GM18909 (cell line): ENCODE measurements at regions not wholly inside any gene's neighbourhood (a gene's known extent, or its start where the extent isn't known, plus 50 kb on each side); places are given as distances from the start of the nearest gene placed in this dataset.

Source experiments
- ATAC-seq: cut with Tn5 transposase; IDR thresholded peaks from one replicate; pipeline ENCODE4 v1.9.1; 2021; ENCODE audit warnings: mild to moderate bottlenecking; ENCODE audit not compliant: unreplicated experiment, poor library complexity

GRCh38 chr5:103464835-103465484 lies 97.6 kb downstream of the NUDT12 start:
- ATAC-seq, result no peak

- ATAC-seq, result no peak
Observed at GRCh38 chr5:103463261-103463660, 99.3 kb downstream of the NUDT12 start.

- no peak for ATAC-seq
Observed at GRCh38 chr5:103461243-103461642, 101.3 kb downstream of the NUDT12 start.

DNA sequence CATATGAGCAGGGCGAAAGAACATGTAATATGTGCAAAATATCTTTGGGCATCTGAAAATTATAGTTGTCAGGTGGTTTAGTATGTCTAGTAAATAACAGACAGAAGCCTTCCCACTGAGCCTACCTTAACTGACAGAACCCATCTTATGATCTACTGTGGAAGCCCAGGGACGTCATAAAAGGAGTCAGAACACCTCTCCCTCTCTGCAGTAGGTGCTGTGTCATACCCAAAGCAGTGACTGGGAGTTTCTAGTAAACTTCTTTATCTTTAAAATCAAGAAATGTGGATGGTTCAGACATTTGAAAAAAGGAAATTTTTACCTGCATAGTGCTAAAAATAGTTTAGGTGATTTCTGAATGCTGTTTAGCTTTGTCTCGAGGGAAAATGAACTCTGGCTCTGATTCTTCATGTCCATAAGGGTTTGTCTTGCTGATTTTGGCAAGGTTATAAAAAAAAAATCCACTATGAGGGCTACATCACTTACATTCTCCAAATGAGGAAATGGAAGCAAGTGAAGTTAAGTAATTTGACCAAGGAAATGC lies 104.0 kb downstream of the NUDT12 start:
- ATAC-seq, result no peak

DNA sequence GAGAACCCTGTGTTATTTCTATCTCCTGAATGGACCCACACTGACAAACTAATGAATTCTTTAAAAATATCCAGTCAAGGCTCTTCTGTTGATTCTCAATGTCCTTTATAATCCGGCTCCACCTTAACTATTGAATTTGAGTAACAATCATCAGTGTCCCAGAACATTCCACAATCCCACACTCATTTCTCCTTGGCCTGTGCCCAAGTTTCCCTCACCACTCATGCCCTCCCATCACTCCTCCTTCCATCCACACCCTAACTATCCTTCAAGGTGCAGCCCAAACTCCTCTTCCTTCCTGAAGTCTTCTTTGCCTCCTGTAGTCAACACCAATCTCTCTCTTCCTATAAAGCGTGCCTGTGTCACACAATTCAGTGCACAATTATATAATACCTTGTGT lies 106.1 kb downstream of the NUDT12 start:
- no peak for ATAC-seq

DNA sequence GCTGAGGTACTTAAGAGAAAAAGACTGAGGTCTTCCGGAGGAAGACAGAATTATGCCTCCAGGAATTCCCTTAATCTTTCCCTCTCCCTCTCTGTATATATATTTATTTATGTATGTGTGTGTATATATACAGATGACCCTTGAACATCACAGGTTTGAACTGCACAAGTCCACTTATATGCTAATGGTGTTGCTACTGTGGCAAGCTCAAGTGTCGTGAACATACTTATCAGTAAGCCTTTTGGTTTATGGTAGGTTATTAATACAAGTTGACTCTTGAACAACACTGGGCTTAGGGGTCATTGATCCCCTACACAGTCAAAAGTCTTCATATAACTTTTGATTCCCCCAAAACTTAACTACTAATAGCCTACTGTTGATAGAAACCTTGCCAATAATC lies 106.8 kb downstream of the NUDT12 start:
- no peak for ATAC-seq

- ATAC-seq, result no peak
Observed at GRCh38 chr5:103454770-103455169, 107.8 kb downstream of the NUDT12 start.

GRCh38 chr5:103452666-103453065 lies 109.9 kb downstream of the NUDT12 start:
- no peak for ATAC-seq

DNA sequence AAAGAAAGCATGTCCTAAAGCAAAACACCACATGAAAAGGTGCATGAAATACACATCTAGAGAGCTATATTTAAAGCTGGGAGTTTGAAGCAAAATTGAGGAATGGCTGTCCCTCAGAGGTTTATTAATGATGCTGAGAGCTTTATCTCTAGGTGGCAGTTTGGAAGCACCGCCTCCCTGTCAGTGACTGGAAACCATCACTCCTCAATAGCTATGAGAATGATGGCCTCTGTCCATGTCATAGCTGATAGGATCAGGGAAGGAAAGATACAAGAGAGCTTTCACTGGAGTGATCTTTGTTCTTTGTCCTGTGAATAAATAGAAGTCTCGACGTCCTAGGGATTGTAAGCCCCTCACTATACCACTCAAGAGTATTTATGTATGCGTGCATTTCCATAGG lies 110.5 kb downstream of the NUDT12 start:
- ATAC-seq, result no peak

GRCh38 chr5:103451261-103451660 lies 111.3 kb downstream of the NUDT12 start:
- ATAC-seq, result no peak

DNA sequence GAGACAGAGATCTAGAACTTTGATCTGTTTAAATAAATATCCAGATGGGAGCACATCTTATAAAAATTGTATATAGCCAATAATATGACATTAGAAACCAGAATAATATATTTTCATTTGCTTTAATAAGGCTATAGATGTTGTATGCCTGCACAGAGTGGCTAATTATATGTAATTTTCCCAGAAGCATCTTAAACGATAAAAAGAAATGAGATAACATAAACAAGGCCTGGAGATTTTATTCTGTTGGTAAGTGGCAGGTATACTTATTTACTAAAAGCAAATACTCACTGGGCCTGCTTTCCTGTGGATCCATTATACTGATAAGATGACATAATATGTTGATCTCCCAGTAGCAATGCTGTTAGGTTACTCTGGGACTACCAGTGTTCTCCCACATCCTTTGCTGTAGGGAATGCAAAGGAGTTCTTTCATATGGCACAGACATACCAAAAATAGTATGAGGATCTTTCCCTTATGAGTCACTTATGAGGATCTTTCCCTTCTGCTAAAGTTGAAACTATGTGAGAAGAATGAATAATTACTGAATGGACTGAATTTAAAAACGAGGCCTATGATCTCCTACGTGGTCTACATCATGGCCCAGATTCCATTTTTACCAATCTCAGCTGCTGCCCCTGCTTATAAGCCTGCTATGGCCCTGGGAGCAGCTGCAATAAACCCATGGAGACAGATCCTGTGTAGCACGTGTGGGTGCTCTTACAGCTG lies 112.1 kb downstream of the NUDT12 start:
- ATAC-seq, result no peak

GRCh38 chr5:103446813-103447212 lies 115.8 kb downstream of the NUDT12 start:
- ATAC-seq, result no peak

GRCh38 chr5:103445426-103446035 lies 117.1 kb downstream of the NUDT12 start:
- ATAC-seq, result no peak

DNA sequence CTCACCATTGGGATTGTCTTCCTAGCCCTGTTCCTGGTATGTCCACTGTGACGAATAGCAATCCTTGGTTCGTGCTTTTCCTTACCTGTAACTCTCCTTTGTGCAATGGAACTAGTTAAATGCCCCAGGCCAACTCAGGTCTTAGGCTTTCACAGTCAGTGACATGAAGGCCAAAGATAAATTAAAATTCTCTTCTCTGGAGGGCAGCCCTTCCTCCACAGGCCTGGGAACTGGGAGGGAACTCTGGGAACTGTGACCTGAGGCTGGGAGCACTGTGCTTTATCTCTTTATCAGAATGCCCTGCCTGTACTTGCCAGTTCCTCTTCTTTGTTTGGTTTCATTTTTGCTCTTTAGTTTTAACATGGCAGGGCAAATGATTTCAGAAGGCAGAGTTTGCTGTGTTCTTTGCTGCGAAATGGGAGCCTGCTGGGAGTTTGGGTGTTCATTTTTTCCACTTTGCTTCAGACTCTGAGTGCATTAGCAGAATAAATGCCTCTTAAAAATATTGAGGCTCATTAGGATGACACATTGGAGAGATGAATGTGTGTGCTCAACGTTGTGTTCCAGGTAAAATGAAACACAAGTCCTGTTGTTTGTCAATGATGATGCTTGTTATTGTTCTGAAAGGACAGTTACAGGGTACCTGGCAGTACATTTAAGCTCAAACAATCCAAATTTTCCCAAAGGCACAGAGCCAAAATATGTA lies 118.1 kb downstream of the NUDT12 start:
- no peak for ATAC-seq

DNA sequence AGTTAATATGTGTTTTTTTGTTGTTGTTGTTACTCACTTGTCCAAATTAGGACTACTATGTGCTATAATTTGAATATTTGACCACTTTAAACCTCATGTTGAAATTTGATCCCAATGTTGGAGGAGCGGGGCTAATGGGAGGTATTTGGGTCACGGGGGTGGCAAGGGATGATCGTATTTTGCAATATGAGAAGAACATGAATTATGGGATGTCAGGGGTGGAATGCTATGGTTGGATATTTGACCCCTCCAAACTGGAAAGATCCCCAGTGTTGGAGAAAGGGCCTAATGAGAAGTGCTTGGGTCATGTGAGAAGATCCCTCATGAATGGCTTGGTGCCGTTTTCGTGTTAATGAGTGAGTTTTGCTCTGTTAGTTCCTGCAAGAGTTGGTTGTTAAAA lies 119.8 kb downstream of the NUDT12 start:
- ATAC-seq, result no peak

DNA sequence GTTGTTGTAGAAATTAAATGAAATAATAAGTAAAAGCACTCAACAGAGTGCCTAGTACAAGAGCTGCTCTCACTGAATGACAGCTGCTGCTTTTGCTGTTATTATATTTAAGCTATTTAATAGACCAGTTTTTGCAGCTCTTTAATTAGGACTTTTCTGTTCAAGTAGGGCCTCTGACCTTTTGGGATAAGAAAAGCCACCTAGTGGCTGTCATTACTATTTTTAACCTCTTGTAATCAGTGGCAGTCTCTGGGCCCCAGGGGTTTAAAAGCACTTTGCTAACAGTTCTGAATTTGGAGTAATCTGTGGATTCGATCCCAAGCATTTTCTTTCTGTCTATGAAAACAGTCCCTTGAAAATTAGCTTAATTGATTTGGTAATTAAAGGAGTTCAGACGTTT lies 121.1 kb downstream of the NUDT12 start:
- ATAC-seq, result no peak

DNA sequence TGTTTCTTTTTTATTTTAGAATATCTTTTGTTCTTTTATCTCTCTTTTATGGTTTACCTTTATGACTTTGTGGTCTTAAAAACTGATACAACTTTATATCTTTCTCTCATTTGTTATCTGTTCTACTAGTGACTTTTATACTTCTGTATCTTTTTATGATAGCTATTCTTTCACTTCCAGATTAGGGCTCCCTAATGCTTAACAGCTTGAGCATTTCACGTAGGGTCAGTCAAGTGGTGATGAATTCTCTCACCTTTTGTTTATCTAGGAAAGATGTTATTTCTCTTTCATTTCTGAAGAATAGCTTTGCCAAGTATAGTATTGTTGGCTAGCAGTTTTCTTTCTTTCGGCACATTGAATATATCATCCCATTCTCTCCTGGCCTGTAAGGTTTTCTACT lies 123.6 kb downstream of the NUDT12 start:
- no peak for ATAC-seq

DNA sequence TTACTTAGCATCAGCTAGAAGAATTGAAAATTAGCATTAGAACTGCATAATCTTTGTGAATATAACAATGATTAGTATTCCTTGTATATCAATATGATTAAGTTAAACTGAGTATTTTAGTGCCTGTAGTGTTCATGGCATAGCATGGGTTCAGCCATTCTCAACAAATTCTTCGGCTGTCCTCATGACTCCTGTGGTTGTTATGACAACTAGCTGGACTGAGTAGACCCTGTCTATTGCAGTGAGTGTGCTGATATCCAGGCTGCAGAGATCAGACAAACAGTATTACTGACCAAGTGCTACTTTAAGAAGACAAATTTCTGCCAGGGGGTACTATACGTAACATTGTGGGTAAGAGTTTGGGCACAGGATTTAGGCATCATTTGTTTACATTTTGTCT lies 125.9 kb downstream of the NUDT12 start:
- ATAC-seq, result no peak

- no peak for ATAC-seq
Observed at GRCh38 chr5:103436112-103436511, 126.5 kb downstream of the NUDT12 start.

DNA sequence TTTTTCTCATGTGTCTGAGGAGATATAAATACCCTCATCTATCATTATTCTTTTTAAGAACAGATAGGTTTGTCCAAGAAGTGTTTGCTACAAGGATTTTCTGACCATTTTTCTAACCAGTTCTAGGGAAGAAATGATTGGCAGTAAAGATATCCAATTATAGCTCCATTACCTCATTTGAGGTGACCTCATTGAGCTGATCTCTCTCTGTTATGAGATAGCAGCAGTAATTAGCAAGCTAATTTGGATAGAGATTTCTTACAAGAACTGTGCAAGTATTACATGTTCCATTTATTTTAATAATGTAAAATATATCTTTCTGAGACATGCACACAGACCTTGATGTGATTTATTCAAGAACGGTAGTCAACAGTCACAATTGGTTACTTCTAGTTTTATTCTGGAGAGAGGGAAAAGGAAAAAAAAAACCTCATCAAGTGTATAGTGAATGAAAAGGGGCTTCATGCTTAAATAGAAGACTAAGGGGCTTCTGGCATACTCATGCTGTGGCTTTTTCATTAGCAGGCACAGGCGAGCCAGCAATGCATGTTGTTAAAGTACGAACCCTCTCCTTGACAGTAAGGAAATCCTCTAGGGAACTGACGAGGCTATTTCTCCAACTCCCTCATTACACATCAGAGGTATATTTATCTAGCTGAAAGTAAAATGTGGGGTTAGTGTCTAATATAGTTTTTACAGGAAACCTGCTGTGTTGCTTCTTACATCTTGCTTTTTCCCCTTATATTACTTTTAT lies 127.3 kb downstream of the NUDT12 start:
- no peak for ATAC-seq
